ENCODE measurements at regions not wholly inside any gene's neighbourhood (a gene's known extent, or its start where the extent isn't known, plus 50 kb on each side); places are given as distances from the start of the nearest gene placed in this dataset.

DNA sequence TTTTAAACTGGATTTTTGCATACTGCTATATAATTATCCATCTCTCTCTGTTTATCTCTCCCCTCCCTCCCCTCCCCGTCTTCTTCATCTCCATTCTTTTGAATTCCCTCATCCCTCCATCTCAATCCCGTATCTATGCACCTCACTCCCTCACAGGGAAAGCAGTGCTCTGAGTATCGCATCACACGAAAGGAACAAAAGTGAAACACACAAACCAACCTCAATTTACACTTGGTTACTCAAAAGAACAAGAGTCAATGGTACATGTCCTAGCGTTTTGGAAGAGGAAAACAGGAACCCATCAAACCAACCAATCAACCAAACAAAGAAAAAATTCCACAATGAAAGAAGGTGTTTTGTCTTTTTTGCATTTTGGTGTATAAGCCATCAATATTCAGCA is 115.1 kb downstream of the NBPF12 start:
- Histone ChIP-seq H3K9ac (ENCODE audit: low read depth in 1 of 2, low read length in 2 of 2) (no peak overlapping the region), H3K4me3 (ENCODE audit: low read depth in 1 of 3, low read length in 3 of 3) (no peak overlapping the region), H3K27me3 (ENCODE audit: control insufficient read depth in 4 of 4, insufficient read depth in 4 of 4, low read length in 3 of 4) (no peaks in the 10 kb centered on the region), H3K9me3 (ENCODE audit: control insufficient read depth in 4 of 4, low read length in 3 of 4) (no peaks in the 10 kb centered on the region), H3K27ac (ENCODE audit: low read depth in 1 of 2, low read length in 2 of 2) (no peak overlapping the region), H3K4me1 (ENCODE audit: control insufficient read depth in 4 of 4, insufficient read depth in 4 of 4, low read length in 3 of 4) (no peaks in the 10 kb centered on the region), H3K36me3 (ENCODE audit: control insufficient read depth in 4 of 4, insufficient read depth in 3 of 4, low read depth in 1 of 4, low read length in 3 of 4) (peaks cover 0 to 2% (median 0%) of the 10 kb centered on the region in 4 donors)
- TF ChIP-seq, protein P1, sequence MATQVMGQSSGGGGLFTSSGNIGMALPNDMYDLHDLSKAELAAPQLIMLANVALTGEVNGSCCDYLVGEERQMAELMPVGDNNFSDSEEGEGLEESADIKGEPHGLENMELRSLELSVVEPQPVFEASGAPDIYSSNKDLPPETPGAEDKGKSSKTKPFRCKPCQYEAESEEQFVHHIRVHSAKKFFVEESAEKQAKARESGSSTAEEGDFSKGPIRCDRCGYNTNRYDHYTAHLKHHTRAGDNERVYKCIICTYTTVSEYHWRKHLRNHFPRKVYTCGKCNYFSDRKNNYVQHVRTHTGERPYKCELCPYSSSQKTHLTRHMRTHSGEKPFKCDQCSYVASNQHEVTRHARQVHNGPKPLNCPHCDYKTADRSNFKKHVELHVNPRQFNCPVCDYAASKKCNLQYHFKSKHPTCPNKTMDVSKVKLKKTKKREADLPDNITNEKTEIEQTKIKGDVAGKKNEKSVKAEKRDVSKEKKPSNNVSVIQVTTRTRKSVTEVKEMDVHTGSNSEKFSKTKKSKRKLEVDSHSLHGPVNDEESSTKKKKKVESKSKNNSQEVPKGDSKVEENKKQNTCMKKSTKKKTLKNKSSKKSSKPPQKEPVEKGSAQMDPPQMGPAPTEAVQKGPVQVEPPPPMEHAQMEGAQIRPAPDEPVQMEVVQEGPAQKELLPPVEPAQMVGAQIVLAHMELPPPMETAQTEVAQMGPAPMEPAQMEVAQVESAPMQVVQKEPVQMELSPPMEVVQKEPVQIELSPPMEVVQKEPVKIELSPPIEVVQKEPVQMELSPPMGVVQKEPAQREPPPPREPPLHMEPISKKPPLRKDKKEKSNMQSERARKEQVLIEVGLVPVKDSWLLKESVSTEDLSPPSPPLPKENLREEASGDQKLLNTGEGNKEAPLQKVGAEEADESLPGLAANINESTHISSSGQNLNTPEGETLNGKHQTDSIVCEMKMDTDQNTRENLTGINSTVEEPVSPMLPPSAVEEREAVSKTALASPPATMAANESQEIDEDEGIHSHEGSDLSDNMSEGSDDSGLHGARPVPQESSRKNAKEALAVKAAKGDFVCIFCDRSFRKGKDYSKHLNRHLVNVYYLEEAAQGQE (IDR thresholded peaks at IDR 0.05): no peak
- TF ChIP-seq SP1 (IDR thresholded peaks at IDR 0.05) (no peak), FOXA2 (IDR thresholded peaks at IDR 0.05) (no peak), FOXA1 (IDR thresholded peaks at IDR 0.05) (no peak), HNF4G (IDR thresholded peaks at IDR 0.05) (no peak)
- TF ChIP-seq, protein P2, sequence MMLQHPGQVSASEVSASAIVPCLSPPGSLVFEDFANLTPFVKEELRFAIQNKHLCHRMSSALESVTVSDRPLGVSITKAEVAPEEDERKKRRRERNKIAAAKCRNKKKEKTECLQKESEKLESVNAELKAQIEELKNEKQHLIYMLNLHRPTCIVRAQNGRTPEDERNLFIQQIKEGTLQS (IDR thresholded peaks at IDR 0.05): no peak
- no peak for DNase-seq (ENCODE audit: low spot score)
- 88% methylated on average over 5 of the region's 5 CpGs for WGBS

DNA sequence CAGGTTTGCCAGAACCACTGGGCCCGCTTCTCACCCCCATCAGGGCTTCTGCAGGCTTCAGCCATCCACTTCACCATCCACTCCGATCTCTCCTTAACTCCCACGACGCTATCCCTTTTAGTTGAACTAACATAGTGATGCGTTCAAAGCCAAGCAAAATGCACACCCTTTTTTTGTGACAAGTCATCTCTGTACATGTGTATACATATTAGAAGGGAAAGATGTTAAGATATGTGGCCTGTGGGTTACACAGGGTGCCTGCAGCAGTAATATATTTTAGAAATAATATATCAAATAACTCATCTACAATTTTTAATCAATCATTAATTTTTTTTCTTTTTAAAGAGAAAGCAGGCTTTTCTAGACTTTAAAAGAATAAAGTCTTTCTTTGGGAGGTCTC is 114.6 kb downstream of the NBPF12 start:
- TF ChIP-seq GABPA (IDR thresholded peaks at IDR 0.05 in 1 of 2, conservative IDR thresholded peaks at IDR 0.05 in 1 of 2) (no peak), FOXA1 (IDR thresholded peaks at IDR 0.05) (no peak), RXRA (IDR thresholded peaks at IDR 0.05) (no peak), JUND (IDR thresholded peaks at IDR 0.05) (no peak), SP1 (IDR thresholded peaks at IDR 0.05) (no peak), YY1 (IDR thresholded peaks at IDR 0.05) (no peak), TAF1 (conservative IDR thresholded peaks at IDR 0.05) (no peak), HNF4G (IDR thresholded peaks at IDR 0.05) (no peak), EGR1 (IDR thresholded peaks at IDR 0.05; ENCODE audit: low read depth in 2 of 2) (no peak), FOXA2 (IDR thresholded peaks at IDR 0.05) (no peak), HNF4A (conservative IDR thresholded peaks at IDR 0.05) (no peak), RAD21 (IDR thresholded peaks at IDR 0.05) (no peak)
- TF ChIP-seq, protein P2 (IDR thresholded peaks at IDR 0.05): no peak
- TF ChIP-seq, protein P3, sequence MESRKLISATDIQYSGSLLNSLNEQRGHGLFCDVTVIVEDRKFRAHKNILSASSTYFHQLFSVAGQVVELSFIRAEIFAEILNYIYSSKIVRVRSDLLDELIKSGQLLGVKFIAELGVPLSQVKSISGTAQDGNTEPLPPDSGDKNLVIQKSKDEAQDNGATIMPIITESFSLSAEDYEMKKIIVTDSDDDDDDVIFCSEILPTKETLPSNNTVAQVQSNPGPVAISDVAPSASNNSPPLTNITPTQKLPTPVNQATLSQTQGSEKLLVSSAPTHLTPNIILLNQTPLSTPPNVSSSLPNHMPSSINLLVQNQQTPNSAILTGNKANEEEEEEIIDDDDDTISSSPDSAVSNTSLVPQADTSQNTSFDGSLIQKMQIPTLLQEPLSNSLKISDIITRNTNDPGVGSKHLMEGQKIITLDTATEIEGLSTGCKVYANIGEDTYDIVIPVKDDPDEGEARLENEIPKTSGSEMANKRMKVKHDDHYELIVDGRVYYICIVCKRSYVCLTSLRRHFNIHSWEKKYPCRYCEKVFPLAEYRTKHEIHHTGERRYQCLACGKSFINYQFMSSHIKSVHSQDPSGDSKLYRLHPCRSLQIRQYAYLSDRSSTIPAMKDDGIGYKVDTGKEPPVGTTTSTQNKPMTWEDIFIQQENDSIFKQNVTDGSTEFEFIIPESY (IDR thresholded peaks at IDR 0.05): no peak
- TF ChIP-seq, protein P4, sequence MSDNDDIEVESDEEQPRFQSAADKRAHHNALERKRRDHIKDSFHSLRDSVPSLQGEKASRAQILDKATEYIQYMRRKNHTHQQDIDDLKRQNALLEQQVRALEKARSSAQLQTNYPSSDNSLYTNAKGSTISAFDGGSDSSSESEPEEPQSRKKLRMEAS (IDR thresholded peaks at IDR 0.05): no peak
- TF ChIP-seq, protein P5, sequence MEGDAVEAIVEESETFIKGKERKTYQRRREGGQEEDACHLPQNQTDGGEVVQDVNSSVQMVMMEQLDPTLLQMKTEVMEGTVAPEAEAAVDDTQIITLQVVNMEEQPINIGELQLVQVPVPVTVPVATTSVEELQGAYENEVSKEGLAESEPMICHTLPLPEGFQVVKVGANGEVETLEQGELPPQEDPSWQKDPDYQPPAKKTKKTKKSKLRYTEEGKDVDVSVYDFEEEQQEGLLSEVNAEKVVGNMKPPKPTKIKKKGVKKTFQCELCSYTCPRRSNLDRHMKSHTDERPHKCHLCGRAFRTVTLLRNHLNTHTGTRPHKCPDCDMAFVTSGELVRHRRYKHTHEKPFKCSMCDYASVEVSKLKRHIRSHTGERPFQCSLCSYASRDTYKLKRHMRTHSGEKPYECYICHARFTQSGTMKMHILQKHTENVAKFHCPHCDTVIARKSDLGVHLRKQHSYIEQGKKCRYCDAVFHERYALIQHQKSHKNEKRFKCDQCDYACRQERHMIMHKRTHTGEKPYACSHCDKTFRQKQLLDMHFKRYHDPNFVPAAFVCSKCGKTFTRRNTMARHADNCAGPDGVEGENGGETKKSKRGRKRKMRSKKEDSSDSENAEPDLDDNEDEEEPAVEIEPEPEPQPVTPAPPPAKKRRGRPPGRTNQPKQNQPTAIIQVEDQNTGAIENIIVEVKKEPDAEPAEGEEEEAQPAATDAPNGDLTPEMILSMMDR (IDR thresholded peaks at IDR 0.05; ENCODE audit: low read depth, low read length, missing input control): no peak
- TF ChIP-seq, protein P1 (IDR thresholded peaks at IDR 0.05): no peak
- 92% methylated on average over 5 of the region's 5 CpGs for WGBS
- H3K4me3 ChIP-seq (ENCODE audit: low read depth in 1 of 3, low read length in 3 of 3): no peak overlapping the region
- H3K9me3 ChIP-seq (ENCODE audit: control insufficient read depth in 4 of 4, low read length in 3 of 4): no peaks in the 10 kb centered on the region
- H3K27me3 ChIP-seq (ENCODE audit: control insufficient read depth in 4 of 4, insufficient read depth in 4 of 4, low read length in 3 of 4): no peaks in the 10 kb centered on the region
- no peaks in the 10 kb centered on the region for H3K4me1 ChIP-seq (ENCODE audit: control insufficient read depth in 4 of 4, insufficient read depth in 4 of 4, low read length in 3 of 4)
- no peak overlapping the region for H3K9ac ChIP-seq (ENCODE audit: low read depth in 1 of 2, low read length in 2 of 2)
- H3K36me3 ChIP-seq (ENCODE audit: control insufficient read depth in 4 of 4, insufficient read depth in 3 of 4, low read depth in 1 of 4, low read length in 3 of 4): peaks cover 0 to 2% (median 0%) of the 10 kb centered on the region in 4 donors
- DNase-seq (ENCODE audit: low spot score): no peak
- no peak overlapping the region for H3K27ac ChIP-seq (ENCODE audit: low read depth in 1 of 2, low read length in 2 of 2)
